SW 1271 (cell line): ENCODE measurements at regions not wholly inside any gene's neighbourhood (a gene's known extent, or its start where the extent isn't known, plus 50 kb on each side); places are given as distances from the start of the nearest gene placed in this dataset.

Experiments
- DNase-seq, 2 experiments: peaks; one replicate each; lab custom pipeline; 2025; lab: John Stamatoyannopoulos, UW

DNA sequence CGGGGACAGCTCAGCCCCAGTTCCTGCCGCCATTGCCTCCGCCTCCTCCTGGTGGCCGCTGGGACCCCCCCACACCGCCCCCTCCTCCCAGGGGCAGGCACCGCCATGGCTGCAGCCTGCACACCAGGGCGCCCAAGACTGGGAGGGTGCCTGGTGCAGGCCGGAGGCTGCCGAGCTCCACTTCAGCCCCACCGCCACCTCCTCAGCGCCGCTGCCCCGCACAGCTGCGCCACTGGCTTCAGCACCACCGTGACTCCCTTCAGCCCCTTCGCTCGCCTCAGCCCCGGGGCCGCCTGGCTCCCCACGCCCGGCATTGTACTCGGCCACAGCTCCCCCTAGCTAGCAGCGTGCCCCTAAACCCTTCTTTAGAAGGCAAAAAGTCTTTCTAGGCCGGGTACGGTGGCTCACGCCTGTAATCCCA, 131.1 kb downstream of the CRYBB2 start:
- DNase-seq, result no peak

DNA sequence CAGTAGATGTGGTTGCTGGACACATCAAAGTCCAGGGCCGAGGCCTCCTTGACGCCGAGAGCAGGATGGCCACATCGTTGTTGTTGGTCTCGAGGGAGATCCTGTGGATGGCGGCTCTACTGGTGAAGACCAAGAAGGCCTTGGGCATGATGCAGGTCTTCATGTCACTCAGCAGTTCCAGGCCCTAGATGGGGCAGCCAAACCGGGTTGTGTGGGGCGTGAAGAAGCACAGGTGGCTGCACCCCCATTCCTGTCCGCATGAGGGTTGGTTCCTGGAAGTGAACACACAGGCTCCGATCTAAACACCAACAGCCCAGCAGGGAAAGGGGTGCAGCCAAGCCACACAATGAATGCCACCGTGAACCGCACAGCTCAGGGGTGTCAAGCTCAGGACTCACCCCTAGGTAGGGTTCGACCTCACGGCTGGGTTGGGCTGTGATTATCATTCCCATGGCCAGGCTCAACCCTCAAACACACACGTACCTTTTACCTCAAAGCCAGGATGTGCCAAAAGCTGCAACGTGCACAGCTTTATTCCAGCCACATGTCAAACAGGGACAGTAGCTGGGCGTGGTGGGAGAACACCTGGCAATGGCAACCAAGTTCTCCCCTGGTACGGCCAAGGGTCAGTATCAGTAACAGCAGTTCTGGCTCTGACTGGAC, 132.3 kb downstream of the CRYBB2 start:
- DNase-seq, result no peak

GRCh38 chr22:25352294-25352680, 132.8 kb downstream of the CRYBB2 start:
- DNase-seq, result no peak

GRCh38 chr22:25353516-25354445, 134.3 kb downstream of the CRYBB2 start:
- no peak for DNase-seq

GRCh38 chr22:25354456-25354855, 135.0 kb downstream of the CRYBB2 start:
- no peak for DNase-seq

- DNase-seq, result no peak
These were observed 137.7 kb downstream of the CRYBB2 start for GRCh38 chr22:25357132-25357455.

DNA sequence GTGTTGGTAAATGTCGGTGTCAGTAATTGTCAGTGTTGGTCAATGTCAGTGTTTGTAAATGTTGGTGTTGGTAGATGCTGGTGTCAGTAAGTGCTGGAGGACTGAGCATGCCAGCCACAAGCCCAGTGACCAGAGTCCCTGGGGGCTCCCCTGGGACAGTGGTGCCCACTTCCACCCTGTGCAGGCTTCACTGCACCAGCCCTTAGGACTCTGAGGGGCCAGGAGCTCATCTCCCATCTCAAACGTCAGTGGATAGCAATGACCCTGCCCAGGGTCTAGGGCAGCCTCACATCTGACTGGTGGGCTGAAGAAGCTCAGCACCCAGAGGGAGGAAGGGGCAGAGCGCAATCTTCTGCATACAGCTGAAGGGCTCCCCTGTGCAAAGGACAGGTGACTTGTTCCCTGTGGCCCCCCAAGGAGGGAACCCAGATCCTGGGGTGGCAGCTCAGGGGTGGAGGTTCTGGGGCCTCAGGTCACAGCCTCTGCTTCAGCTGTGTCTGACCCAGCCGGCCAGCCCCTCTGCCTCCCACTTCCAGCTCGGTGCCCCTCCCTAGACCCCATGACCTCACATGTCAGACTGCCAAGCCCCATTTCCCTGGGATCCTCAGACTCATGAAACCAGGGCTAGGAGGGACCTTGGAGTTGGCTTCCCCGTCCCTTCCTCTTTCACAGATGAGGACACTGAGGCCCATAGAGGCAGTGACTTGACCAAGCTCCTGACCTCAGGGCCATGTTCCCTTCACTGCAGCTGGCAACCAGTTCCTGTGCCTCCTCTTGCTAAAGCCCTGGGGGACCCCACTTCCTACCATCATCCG, 138.4 kb downstream of the CRYBB2 start:
- no peak for DNase-seq

DNA sequence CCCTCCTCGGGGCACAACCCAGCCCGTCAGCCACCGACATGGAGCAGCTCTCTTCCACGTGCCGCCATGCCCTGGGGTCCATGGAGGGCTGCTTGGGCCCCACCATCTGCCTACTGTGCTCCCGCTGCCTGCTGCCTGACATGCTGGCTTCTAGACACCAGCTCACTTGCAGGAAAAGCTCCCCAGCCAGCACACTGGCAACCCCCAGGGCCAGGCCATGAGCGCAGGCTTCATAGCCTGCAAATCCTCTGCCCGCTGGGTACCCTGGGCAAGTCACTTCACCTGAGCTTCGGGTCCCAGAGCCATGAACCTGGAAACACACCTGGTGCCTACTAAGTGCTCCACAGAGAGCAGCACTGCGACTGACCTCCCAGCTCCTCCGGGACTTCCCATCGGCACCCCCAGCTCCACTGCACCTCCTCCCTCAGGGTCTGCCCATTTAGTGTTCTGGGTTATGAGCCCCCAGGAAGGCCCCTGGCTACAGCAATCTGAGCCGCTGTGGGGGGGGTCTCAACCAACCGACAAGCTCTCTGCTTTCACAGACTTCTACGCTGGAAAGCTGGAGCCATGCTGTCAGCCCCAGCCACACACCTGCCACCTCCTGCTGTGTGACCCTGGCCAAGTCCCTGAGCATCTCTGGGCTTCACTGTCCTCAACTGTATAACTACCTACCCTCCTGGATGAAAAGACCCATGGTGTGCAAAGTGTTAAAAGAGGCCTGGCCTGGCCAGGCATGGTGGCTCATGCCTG, 139.2 kb downstream of the CRYBB2 start:
- no peak for DNase-seq

DNA sequence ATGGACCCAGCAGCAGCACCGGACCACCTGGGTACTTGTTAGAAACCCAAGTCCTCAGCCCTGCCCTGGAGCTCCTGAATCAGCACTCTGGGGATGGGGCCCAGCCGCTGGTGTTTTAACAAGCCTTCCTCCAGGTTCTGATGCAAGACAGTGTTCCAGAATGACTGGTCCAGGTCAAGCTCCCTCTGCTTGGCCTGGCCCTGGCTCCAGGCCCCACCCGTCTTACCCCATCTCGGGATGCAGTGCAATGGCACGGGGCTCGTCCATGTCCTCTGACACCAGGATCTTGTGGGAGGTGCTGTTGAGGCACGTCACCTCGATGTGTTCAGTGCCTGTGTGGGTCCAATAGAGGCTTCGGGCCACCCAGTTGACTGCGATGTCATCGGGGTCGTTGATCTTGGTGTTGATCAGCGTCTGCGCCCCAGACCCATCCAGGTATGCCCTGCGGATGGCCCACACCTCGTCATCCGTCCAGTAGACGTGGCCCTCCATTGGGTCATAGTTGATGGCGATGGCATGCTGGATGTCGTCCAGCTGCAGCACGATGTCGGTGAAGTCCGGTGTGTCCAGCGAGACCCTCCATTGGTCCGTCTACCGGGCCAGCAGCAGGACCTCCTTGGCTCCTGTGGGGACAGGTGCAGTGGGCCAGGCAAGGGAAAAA, 140.3 kb downstream of the CRYBB2 start:
- DNase-seq, result no peak

DNA sequence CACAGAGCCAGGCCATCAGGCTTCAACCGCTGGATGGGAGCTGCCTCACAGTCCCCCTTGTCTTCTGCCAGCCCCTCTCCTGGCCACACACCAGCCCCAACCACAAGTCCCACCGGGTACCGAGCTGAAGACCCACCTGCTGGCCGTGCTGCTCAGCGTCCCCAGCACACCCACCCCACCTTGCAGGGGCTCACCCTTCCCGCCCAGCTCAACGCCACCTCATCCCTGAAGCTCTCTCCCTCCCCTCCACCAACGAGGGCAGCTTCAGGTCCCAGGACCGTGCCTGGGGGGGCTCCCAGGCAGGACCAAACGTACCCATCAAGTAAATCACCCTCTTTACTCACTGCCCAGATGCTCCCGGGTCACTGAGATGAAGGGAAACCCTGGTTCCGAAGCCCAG, 141.0 kb downstream of the CRYBB2 start:
- no peak for DNase-seq

- no peak for DNase-seq
These were observed 141.6 kb downstream of the CRYBB2 start for GRCh38 chr22:25360891-25361645.

- no peak for DNase-seq
These were observed 142.4 kb downstream of the CRYBB2 start for GRCh38 chr22:25361899-25362214.

GRCh38 chr22:25362215-25362882, 142.9 kb downstream of the CRYBB2 start:
- DNase-seq, result peak; percentile 2 to 3

DNA sequence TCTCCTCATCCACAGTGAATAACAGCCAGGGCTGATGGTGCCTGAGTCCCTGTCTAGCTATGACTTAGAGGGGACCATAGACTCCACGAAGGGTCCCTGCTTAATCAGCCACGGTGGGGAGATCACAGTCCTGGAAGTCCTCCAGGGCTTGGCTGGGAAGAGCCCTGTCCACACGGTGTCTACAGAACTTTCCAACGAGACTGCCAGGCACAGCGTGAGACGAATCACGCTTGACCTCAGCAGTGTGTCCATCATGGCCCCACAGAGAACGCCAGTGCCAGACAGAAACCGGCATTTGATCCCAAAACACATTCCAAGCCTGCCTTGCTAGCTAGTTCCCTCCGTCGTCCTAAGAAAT, 143.4 kb downstream of the CRYBB2 start:
- no peak for DNase-seq

DNA sequence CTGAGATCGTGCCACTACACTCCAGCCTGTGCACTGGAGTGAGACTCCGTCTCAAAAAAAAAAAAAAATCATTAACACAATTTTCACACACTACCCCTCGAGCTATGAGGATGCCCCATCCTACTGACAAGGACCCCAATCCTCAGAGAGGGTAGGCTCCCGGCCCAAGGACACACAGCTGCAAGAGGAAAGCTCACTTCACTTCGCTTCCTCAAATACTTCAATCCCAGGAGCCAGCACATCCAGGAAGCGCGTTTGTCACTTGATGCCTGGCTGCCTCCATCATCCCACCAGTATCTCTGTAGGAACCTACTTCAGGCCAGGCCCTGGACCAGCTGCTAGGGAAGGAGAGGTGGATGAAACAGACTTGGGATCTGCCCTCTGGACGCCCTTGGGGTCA, 144.0 kb downstream of the CRYBB2 start:
- no peak for DNase-seq

- DNase-seq, result no peak
These were observed 144.8 kb downstream of the CRYBB2 start for GRCh38 chr22:25364281-25364680.

DNA sequence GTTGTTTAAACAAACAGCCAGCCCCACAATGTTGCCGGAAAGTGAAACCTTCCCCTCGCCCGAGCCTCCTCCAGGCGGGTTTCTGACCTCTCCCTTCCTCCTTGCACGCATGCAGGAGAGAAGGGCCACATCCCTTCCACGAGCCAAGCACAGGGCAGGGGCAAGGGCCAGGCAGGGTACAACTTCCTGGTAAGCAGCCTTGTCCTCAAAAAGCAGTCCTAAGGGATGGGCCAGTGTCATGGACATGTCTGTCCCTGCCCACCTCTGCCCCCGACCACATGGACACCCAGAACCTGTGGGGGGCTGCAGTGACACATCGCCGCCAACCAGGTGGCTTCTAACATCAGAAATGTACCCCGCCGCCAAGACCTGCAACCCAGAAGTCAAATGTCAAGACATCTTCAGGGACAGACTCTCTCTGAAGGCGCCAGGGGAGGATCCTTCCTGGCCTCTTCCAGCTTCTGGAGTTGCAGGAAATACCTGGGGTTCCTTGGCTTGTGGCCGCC, 145.3 kb downstream of the CRYBB2 start:
- DNase-seq, result no peak

GRCh38 chr22:25365491-25366261, 146.2 kb downstream of the CRYBB2 start:
- DNase-seq, result no peak

DNA sequence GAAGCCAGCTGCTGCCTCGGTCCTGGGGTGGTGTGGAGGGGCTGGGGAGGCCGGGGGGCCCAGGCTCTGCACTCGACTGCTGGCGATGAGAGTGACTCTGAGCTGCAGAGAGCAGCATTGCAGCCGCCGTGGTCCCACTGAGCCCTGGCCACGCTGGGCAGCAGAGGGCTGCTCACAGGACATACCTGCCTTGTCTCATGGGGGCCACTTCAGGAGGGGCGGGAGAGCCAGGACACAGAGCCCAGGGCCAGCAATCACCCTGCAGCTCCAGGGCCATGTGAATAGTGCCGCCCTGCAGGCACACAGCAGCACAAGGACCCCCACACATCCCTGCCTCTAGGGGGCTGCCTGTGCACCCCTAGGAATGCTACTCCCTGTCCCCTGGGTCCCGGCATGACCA, 147.0 kb downstream of the CRYBB2 start:
- no peak for DNase-seq
